SK-N-MC (cell line): ENCODE measurements at regions not wholly inside any gene's neighbourhood (a gene's known extent, or its start where the extent isn't known, plus 50 kb on each side); places are given as distances from the start of the nearest gene placed in this dataset.

ENCODE experiments used
- FOXP2 ChIP-seq: optimal IDR thresholded peaks from 2 replicates; pipeline ENCODE3; 2011; ENCODE audit warnings: mild to moderate bottlenecking, moderate library complexity; ENCODE audit not compliant: insufficient read depth; ENCODE audit errors: extremely low read length, control extremely low read depth
- POLR2AphosphoS5 ChIP-seq: IDR thresholded peaks from 2 replicates; pipeline ENCODE4 v1.6.1; 2012; ENCODE audit warnings: mild to moderate bottlenecking, low read depth, low read length, borderline replicate concordance

DNA sequence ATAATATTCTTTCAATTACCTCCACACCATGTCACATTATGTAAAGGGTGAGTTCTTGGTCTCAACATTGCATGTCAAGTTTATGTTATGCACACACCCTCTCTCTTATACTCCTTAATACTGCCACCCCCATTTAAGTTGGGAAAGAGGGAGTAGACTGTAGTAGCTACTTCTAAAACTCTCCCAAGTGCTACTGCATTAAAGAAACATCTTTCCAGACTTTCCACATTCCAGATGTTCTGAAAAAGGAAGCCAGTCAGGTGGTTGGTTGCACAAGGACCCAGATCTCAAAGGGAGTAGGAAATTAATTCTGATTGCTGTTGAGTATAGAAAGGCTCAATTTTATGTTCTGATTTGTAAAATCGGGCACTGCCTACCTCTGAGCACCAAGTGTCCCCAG, 419.5 kb downstream of the CD83 start:
- TF ChIP-seq POLR2AphosphoS5 (no peak), FOXP2 (no peak)
